AG08396 (cell line): ENCODE measurements at regions not wholly inside any gene's neighbourhood (a gene's known extent, or its start where the extent isn't known, plus 50 kb on each side); places are given as distances from the start of the nearest gene placed in this dataset.

ENCODE experiments used
- DNase-seq: peaks from one replicate; pipeline ENCODE4 v3.0.0; 2012; ENCODE audit warnings: low spot score, mixed read lengths

GRCh38 chr6:147758303-147758702 is 249.8 kb downstream of the SAMD5 start:
- no peak for DNase-seq

GRCh38 chr6:147759093-147759492 is 250.6 kb downstream of the SAMD5 start:
- DNase-seq = no peak

- no peak for DNase-seq
Measured at GRCh38 chr6:147759536-147759935, 251.0 kb downstream of the SAMD5 start.

- no peak for DNase-seq
Measured at GRCh38 chr6:147765541-147765940, 257.1 kb downstream of the SAMD5 start.

GRCh38 chr6:147768969-147769368 is 260.5 kb downstream of the SAMD5 start:
- no peak for DNase-seq

- no peak for DNase-seq
Measured at GRCh38 chr6:147769496-147770087, 261.1 kb downstream of the SAMD5 start.

DNA sequence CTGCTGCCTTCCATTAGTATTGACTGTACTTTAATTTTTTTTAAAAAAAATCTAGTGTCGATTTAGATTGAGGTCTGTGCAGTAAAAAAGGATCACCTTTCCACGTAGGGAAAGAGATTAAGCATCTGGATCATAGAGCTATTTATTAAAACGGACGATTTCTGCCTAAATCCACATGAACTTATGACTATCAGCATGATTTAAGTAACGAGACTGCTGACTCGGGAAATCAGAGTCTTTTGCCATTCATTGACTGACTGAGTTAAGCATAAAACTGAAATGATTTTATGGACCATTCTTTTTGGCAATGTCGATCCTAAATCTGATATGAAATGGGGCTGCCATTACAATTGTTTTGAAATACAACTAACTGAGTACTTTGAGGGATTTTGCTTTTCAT is 261.7 kb downstream of the SAMD5 start:
- DNase-seq = no peak

DNA sequence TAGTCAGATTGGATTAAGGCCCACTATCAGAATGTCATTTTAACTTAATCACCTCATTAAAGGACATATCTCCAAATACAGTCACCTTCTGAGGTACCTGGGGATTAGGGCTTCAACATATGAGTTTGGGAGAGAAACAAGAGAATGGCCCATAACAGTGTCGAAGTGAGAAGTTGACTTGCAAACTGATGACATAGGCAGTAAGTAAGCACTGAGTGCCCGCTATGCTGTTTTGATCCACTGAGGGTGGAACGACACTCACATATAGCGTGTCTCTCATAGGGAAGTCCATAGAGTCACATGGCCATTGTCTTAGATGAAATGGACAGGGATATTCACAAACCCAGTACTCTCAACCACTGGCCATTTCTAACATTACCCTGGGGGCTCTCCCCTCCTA is 264.2 kb downstream of the SAMD5 start:
- DNase-seq = no peak

DNA sequence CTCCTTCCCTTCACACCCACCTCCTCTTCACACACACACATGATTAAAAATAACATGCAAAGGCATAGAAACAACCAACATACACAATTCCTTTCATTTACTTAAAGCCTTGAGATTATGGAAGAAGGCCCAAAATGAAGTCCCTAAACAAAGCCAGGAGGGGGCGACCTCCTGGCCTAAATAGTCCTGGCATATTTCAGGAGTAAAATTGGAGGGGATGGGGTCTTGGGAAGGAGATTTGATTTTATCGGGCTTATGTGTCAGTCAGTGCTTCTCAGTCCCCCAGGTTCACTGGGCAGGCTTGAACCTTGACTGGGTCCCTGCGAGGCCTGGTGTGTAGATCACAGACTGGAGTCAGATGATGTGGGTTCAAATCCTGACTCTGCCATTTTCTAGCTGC is 266.4 kb downstream of the SAMD5 start:
- no peak for DNase-seq

DNA sequence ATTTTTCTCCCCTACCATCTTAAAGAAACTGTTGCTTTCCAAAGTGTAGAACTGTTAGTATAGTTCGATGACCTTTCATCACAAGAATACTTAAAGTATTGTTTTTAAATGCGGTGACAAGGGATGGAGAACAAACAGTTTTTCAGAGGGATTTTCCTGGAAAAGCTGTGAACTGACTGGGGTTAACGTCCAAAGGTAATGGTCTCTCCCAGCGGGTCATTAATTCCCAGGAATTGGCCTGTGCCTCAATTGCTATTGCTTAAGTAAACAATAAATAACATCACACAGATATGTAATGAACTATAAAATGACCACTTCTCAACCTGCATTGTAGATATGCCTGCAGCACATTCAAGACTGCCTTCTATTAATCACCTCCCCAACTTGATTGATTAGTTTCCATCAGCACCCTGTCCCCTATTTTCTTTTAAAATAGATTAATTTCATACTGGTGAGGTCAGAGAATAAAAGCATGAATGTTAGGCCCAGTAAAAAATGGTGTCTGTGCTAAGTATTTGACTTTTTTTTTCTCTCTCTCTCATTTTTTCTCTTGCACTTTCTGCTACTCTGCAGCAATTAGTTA is 268.2 kb downstream of the SAMD5 start:
- DNase-seq = no peak

DNA sequence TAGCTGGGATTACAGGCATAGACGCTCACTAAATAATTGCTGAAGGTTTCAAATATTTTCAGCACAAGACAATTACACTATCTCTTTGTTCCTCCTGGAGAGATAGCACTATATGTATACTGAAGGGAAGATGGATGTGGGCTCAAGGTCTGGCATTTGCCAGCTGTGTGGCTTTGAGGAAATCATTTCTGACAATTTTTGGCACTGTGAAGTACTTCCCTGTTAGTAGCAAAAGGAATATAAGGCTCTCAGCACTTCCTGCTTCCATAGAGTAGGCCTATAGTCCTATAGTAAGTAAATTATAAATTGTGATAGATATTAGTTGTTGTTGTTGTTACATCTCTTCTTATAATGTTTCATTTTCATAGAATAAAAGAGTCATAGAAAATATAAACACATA is 271.1 kb downstream of the SAMD5 start:
- DNase-seq = no peak

GRCh38 chr6:147782302-147782701 is 273.8 kb downstream of the SAMD5 start:
- DNase-seq = no peak

GRCh38 chr6:147784371-147784770 is 275.9 kb downstream of the SAMD5 start:
- DNase-seq = no peak

DNA sequence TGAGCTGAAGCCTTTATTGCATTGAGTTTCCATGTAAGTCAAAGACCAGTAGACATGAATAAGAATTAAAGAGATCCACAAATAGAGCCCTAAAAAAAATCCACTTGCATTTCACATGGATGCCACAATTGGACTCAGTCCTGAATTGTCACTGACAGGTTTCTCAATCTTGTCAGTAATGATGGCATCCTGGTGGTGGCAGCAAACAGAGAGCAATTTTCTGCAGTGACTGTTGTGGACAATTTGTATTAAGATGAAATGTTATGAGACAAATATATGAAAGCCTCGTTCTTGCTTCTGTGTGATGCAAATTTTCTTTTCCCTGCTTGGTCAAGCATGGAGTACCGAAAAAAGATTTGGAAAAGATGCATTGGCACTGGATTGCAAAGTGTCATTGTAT is 278.9 kb downstream of the SAMD5 start:
- no peak for DNase-seq

DNA sequence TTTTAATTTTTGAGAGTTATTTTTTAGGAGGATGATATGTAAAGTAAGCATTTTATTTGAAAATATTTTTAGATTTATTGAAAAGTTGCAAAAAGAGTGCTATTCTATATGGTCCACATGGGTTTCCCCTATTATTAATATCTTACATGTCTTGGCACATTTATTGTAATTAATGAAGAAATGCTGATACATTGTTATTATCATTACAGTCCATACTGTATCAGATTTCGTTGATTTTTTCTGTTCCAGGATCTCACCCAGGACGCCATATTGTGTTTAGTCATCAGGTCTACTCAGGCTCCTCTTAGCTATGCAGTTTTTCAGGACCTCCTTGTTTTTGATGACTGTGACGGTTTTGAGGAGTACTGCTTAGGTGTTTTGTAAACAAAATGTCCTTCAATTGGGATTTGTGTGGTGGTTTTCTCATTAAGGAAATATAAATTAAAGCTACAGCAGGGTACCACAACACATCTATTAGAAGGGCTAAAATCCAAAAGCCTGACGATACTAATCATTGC is 281.0 kb downstream of the SAMD5 start:
- DNase-seq = no peak

DNA sequence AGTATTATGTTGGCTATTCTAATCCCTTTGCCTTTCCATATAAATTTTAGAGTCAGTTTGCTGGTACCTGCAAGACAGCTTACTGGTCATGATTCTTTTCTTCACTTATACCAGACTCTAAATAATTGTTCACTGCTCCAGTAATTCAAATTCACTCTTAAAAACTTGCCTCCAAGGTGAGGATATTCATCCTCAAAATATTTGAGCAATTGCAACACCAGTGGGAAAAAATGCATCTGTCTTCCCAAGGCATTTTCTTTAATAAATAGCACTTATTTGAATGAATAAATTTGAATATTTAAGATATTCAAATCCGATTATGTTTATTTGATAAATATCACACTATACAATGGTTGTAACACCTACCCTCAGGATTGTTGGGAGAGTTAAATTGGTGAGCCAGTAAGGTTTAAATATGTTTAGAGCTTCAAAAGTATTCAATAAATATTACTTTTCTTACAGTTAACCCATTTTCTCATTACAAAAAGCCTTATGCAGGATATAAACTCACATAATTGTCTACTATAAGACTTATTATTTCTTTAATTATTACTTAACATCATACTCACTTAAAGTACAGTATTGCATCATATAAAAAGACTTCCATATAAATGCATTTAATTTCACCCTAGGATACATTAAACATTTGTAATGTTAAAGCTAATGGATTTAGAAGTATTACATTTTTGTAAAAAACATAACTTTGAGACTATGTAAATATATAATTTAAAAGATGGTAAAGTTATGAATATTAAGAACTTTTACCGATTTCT is 285.6 kb downstream of the SAMD5 start:
- no peak for DNase-seq

DNA sequence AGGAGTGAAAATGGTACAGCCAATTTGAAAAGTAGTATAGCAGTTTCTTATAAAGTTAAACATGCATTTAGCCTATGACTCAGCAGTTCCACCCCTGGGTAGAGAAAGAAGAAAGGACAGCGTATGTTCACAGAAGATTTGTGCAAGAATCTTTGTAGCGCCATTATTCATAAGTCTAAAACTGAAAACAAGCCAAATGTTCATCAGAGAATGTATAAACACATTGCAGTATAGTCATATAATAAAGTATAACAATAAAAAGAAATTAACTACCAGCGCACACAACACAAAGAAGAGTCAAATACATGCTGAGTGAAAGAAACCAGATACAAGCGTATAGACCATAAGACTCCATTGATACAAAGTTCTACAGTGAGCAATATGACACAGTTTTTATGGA is 294.0 kb downstream of the SAMD5 start:
- no peak for DNase-seq

GRCh38 chr6:147805155-147805554 is 296.7 kb downstream of the SAMD5 start:
- DNase-seq = no peak

DNA sequence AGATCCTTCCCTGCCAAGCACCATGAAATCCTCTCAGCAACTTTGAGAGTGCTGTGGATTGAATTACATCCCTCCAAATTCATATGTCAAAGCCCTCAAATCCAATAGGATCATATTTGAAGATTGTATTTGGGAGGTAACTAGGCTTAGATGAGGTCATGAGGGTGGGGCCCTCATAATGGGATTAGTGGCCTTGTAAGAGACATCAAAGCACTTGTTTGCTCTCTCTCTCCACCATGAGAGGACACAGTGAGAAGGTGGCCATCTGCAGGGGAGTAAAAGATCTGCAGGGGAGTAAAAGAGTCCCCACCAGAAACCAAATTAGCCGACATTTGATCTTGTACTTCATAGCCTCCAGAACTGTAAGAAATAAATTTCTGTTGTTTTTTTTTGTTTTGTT is 298.2 kb downstream of the SAMD5 start:
- DNase-seq = no peak

DNA sequence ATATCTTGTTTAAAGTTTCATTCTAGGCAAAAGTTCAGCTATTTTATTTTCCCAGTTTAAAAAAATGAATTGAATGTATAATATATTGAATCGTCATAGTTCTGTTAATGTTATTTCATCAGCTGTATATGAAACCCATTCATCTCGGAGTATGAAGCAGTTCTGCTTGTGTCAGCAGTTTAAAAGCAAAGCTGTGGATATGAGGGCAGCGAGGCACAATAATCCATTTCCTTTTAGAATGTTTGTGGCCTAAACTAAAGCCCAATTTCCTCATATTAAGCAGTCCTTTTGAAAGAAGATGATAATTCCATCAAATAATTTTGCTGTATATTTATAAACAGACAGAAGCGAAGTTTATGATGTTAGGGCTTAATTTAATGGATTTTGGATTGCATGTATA is 300.1 kb downstream of the SAMD5 start:
- DNase-seq = no peak

GRCh38 chr6:147811913-147812629 is 303.6 kb downstream of the SAMD5 start:
- no peak for DNase-seq

- DNase-seq = no peak
Measured at GRCh38 chr6:147817042-147817689, 308.7 kb downstream of the SAMD5 start.
